ENCODE measurements at regions not wholly inside any gene's neighbourhood (a gene's known extent, or its start where the extent isn't known, plus 50 kb on each side); places are given as distances from the start of the nearest gene placed in this dataset.
"Not testable (repeated sequence)": the region's sequence is repeated elsewhere in the genome, so short reads cannot be mapped to it uniquely, and the experiment has no call there.

GRCh38 chr9:89952401-89952800 is 347.6 kb downstream of the GADD45G start:
- DNase-seq, result no peak

GRCh38 chr9:89953263-89953662 is 348.5 kb downstream of the GADD45G start:
- not testable (repeated sequence) for DNase-seq

- no peak for DNase-seq
Observed at GRCh38 chr9:89953824-89954615, 349.2 kb downstream of the GADD45G start.

GRCh38 chr9:89955144-89955543 is 350.3 kb downstream of the GADD45G start:
- no peak for DNase-seq

- DNase-seq, result no peak
Observed at GRCh38 chr9:89955626-89956025, 350.8 kb downstream of the GADD45G start.

GRCh38 chr9:89956331-89956730 is 351.5 kb downstream of the GADD45G start:
- no peak for DNase-seq

GRCh38 chr9:89956907-89957306 is 352.1 kb downstream of the GADD45G start:
- no peak for DNase-seq

- no peak for DNase-seq
Observed at GRCh38 chr9:89958086-89958485, 353.3 kb downstream of the GADD45G start.

GRCh38 chr9:89961616-89962341 is 357.0 kb downstream of the GADD45G start:
- DNase-seq, result no peak

- no peak for DNase-seq
Observed at GRCh38 chr9:89963280-89963679, 358.5 kb downstream of the GADD45G start.

- no peak for DNase-seq
Observed at GRCh38 chr9:89967527-89967926, 362.7 kb downstream of the GADD45G start.

- no peak for DNase-seq
Observed at GRCh38 chr9:89969156-89969675, 364.4 kb downstream of the GADD45G start.

GRCh38 chr9:89969881-89970639 is 365.2 kb downstream of the GADD45G start:
- DNase-seq, result no peak

- no peak for DNase-seq
Observed at GRCh38 chr9:89970701-89971100, 365.9 kb downstream of the GADD45G start.

- DNase-seq, result no peak
Observed at GRCh38 chr9:89972535-89972934, 367.7 kb downstream of the GADD45G start.

- no peak for DNase-seq
Observed at GRCh38 chr9:89974582-89974981, 369.8 kb downstream of the GADD45G start.

GRCh38 chr9:89975024-89975423 is 370.2 kb downstream of the GADD45G start:
- DNase-seq, result no peak

GRCh38 chr9:89975630-89976029 is 370.8 kb downstream of the GADD45G start:
- DNase-seq, result no peak

- no peak for DNase-seq
Observed at GRCh38 chr9:89978185-89978584, 373.4 kb downstream of the GADD45G start.

- no peak for DNase-seq
Observed at GRCh38 chr9:89980600-89980999, 375.8 kb downstream of the GADD45G start.

- DNase-seq, result no peak
Observed at GRCh38 chr9:89982016-89982415, 377.2 kb downstream of the GADD45G start.

GRCh38 chr9:89983411-89983810 is 378.6 kb downstream of the GADD45G start:
- DNase-seq, result no peak

- DNase-seq, result no peak
Observed at GRCh38 chr9:89984214-89984613, 379.4 kb downstream of the GADD45G start.
